ENCODE measurements at regions not wholly inside any gene's neighbourhood (a gene's known extent, or its start where the extent isn't known, plus 50 kb on each side); places are given as distances from the start of the nearest gene placed in this dataset.

GRCh38 chr3:147688868-147689267, 279.7 kb downstream of the ZIC1 start:
- no peak for TF ChIP-seq CTCF (IDR thresholded peaks at IDR 0.05)
- TF ChIP-seq POLR2A (IDR thresholded peaks at IDR 0.05) = no peak
- TF ChIP-seq POLR2AphosphoS5 (IDR thresholded peaks at IDR 0.05; ENCODE audit: insufficient read depth in 1 of 2, low read depth in 1 of 2) = no peak
